ENCODE measurements at regions not wholly inside any gene's neighbourhood (a gene's known extent, or its start where the extent isn't known, plus 50 kb on each side); places are given as distances from the start of the nearest gene placed in this dataset.

DNA sequence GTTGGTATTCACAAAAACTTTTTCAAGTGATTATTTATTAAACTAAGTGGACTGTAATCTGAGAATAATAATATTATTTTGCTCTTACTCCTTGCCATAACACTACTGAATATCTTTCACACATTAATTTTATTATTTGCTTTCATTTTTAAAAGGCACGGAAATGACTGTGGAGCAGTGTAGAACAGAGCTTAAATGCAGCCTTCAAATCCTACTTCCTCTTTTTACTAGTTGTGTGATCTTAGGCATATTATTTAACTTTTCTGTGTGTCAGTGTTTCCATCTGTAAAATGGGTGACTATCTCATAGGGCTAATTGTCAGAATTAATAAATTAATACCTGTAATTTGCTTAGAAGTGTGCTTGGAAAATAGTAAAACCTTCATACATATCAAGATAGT lies 55.5 kb upstream of the SLC8A1 start:
- ATAC-seq (no peak), DNase-seq (no peak)
- intact Hi-C loops (cut with DNase I, micrococcal nuclease), result no loop called here

- intact Hi-C loops (cut with DNase I, micrococcal nuclease), result no loop called here
- ATAC-seq, result no peak
- DNase-seq, result no peak
Measured at GRCh38 chr2:40510304-40510703, 58.4 kb upstream of the SLC8A1 start.

DNA sequence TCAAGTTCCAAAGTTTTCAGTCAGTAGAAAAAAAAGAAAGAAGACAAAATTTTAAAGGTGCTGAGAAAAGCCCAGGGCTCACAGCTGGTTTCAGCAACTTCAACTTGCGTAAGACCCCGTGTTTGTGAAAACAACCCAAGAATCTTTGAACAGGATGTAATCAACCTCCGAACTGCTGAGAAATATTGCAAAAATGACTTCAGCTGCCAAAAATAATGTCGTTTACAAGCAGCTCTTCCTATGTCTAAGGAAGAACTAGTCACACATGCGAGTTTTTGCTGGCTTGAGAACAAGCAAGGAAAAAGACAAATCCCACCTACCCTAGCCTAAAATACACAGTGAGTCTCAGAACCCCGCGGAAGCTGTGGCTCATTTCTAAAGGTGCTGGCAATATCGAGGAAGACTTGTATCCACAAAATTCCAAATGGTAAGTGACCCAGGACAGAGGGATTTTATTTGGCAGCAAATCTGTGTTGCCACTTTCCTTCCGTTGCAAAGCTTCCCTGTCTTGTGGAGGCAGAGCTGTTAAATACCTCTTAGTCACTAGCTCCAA lies 59.8 kb upstream of the SLC8A1 start:
- DNase-seq (no peak), ATAC-seq (no peak)
- intact Hi-C loops (cut with DNase I, micrococcal nuclease), result no loop called here

- intact Hi-C loops (cut with DNase I, micrococcal nuclease), result no loop called here
- ATAC-seq (no peak), DNase-seq (no peak)
Measured at GRCh38 chr2:40512256-40512655, 60.4 kb upstream of the SLC8A1 start.

DNA sequence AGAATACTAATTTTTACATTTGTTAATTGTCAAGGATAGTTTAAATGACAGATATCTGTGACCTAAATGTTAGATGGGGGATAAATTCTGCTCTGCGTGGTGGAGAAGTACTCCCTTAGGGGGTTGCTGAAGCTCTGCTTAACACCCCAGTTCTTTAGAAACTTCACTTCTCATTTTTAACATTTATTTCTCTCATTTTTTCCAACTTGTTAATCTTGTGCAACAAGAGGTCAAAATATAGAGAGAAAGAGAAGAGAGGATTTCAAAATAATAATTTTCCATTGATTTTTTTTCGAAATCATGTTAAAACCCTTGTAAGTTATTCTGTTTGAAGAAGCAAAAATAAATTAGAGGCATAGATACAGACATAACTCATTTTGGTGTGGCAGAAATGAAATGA lies 61.3 kb upstream of the SLC8A1 start:
- intact Hi-C loops (cut with DNase I, micrococcal nuclease), result no loop called here
- no peak for DNase-seq
- no peak for ATAC-seq

- ATAC-seq (no peak), DNase-seq (no peak)
- intact Hi-C loops (cut with DNase I, micrococcal nuclease), result no loop called here
Measured at GRCh38 chr2:40516604-40517003, 64.7 kb upstream of the SLC8A1 start.

- no peak for DNase-seq
- ATAC-seq, result no peak
- intact Hi-C loops (cut with DNase I, micrococcal nuclease), result no loop called here
Measured at GRCh38 chr2:40528564-40528963, 76.7 kb upstream of the SLC8A1 start.

GRCh38 chr2:40531359-40531758 lies 79.5 kb upstream of the SLC8A1 start:
- intact Hi-C loops (cut with DNase I, micrococcal nuclease), result no loop called here
- ATAC-seq, result no peak
- no peak for DNase-seq

GRCh38 chr2:40534528-40534927 lies 82.6 kb upstream of the SLC8A1 start:
- DNase-seq (no peak), ATAC-seq (no peak)
- intact Hi-C loops (cut with DNase I, micrococcal nuclease), result no loop called here

DNA sequence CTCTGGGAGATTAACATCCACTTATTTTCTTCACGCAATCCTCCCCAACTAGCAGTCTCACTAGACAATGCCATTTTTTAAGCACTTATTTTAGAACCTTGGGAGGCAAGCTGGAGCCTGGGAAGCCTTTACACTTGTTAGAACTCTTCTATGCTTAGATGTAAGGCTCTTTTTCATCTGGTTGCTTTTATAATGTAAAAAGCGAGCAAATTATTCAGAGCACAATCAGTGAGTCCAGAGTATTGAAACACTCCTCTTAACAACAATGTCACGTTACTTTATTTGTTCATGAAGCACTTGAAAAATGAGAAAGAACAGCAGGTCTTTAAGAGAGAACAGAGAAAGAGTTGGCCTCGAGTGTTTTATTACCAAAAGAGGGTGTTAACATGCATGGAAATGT lies 84.1 kb upstream of the SLC8A1 start:
- no peak for DNase-seq
- intact Hi-C loops (cut with DNase I, micrococcal nuclease), result no loop called here
- no peak for ATAC-seq

DNA sequence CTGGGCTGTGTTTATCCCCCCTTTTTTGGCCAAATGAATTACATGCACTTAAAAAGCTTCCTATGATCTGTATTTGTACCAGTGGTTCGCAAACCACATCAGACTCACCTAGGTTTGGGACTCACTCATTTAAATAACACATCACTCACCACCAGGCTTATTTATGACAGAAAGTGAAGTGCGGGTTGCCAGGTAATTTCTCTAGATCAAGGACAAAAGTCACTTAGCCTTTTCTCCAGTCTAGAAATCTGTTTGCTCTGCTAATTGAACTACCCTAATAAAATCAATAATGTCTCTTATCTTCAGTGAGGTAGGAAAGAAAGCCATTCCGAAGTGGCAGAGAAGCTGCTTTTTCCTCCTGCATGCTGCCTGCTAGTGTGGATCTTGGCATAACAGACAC lies 88.1 kb upstream of the SLC8A1 start:
- DNase-seq (no peak), ATAC-seq (no peak)
- intact Hi-C loops (cut with DNase I, micrococcal nuclease), result no loop called here

- DNase-seq, result no peak
- no peak for ATAC-seq
- intact Hi-C loops (cut with DNase I, micrococcal nuclease), result no loop called here
Measured at GRCh38 chr2:40543381-40543780, 91.5 kb upstream of the SLC8A1 start.

DNA sequence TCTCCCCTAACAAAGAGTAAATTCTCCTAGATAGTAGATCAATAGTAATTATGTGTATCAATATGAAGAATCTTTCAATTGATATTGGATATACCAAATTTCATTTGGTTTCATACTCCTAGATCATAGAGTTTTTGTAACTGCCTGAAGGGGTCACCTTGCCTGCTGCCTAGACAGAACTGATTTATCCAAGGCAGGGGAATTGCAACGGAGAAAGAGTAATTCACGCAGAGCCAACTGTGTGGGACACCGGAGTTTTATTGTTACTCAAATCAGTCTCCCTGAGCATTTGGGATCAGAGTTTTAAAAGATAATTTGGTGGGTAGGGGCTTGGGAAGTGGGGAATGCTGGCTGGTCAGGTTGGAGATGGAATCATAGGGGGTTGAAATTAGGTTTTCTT lies 92.2 kb upstream of the SLC8A1 start:
- no peak for DNase-seq
- intact Hi-C loops (cut with DNase I, micrococcal nuclease), result no loop called here
- no peak for ATAC-seq

DNA sequence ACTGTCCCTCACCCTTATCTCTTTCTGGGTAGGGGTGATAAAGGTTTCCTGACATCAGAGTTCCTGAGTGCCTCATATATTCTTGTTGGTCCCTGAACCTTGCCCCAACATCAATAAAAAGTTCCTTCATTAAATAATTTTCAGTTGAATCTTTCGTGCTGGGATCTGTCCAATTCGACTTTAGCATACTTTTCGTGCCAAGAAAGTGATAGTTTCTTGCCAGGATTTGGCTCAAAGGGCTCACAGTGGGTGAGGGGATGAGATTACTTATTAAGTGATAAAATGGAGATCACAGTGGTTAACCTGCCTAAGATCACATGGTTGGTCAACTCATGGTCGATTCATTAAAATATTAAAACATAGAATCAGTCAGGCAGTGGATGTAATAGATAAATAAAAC lies 93.8 kb upstream of the SLC8A1 start:
- no peak for ATAC-seq
- DNase-seq, result no peak

GRCh38 chr2:40546439-40547191 lies 94.7 kb upstream of the SLC8A1 start:
- DNase-seq (no peak), ATAC-seq (no peak)
- intact Hi-C loops (cut with DNase I, micrococcal nuclease), result no loop called here

More for the DNA sequence above, 93.8 kb upstream of the SLC8A1 start:
- intact Hi-C loops (cut with DNase I, micrococcal nuclease), result no loop called here

DNA sequence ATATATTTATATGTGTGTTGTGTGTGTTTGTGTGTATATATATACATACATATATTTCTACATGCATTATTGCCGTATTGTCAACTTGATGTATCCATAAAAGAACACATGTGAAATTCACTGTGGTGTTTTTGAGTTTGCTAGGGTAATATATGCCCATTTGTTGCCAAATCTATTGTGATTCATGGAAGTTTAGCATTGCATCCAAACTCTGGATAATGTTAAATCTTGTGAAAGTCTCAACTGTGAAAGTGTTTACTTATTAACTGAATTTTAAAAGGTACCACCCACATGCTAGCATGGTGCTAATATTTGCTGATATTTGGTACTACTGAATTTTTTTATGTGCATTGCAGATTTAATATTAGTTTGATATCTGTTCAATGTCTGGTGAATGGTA lies 96.6 kb upstream of the SLC8A1 start:
- ATAC-seq, result no peak
- DNase-seq, result no peak
- intact Hi-C loops (cut with DNase I, micrococcal nuclease), result no loop called here

DNA sequence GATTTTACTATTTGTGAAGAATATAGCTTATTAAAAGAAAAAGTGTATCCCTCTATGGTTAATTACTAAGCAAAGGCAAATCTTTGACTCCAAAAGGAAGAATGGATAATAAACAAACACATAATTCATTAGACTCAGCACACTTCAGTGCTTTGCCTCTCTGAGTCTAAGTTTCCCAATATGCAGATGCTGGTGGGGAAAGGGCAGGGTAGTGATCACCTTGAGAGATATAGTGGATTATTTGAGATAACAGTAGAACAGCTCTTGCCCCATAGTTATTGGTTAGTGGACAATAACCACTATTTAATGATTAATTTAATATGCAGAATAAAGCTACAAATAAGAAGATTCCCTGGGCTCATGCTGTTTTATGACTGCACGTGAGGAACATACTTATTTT lies 98.2 kb upstream of the SLC8A1 start:
- intact Hi-C loops (cut with DNase I, micrococcal nuclease), result loop anchor here in 1 of 2 donors (5.0 kb wide), 1 partner anchor 638 kb away; no protein-coding TSS in a partner anchor
- ATAC-seq, result no peak
- no peak for DNase-seq

GRCh38 chr2:40551081-40551480 lies 99.2 kb upstream of the SLC8A1 start:
- intact Hi-C loops (cut with DNase I, micrococcal nuclease), result loop anchor here in 1 of 2 donors (5.0 kb wide), 1 partner anchor 639 kb away; no protein-coding TSS in a partner anchor
- ATAC-seq (no peak), DNase-seq (no peak)

DNA sequence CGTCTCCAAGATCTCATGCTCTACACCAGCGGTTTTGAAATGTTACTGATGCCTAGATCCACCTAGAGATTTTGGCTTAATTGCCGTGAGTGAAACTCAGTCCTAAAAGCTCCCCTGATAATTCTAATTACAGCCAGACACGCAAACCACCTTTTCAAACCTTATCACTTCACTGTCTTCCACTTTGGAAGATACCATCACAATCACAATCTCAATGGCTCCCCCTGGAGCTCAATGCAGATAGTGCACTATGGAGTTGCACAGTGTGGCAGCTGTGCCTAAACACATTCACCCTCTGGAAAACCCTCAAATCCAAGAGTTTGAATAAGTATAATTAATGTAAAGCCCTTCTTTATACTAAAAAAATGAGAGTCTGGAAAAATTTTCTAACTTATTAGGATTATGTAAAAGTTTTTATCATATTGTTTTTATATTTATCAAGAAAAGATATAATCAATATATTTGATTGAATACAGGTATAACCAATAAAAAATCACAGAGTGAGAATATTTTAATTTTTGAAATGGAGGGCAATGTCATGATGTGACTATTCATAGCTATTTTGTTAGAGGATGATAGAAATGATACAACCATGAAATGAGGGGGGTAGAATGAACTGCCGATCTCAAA lies 102.9 kb upstream of the SLC8A1 start:
- DNase-seq (peak; percentile 33 to 67), ATAC-seq (peak; percentile 59)
- intact Hi-C loops (cut with DNase I, micrococcal nuclease), result loop anchor here in 1 of 2 donors (5.0 kb wide), 1 partner anchor 642 kb away; no protein-coding TSS in a partner anchor

DNA sequence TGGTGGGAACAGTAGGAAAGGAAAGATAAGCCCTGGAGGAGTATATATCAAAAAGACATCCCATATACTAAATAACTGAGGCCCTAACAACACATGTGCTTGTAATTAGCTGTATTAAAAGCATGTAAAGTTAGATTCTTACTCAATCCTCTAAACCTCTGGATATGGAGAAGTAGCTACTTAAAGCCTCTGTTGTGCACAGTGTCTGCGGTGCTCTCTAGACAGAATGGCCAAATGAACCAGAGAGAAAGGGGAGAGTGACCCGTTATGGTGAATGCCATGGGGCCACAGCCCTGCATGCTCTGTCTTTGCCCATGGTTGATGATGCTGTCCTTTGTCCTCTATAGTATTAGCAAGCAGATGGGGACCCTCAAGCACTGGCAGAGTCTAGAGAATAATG lies 104.4 kb upstream of the SLC8A1 start:
- intact Hi-C loops (cut with DNase I, micrococcal nuclease), result no loop called here
- ATAC-seq (no peak), DNase-seq (no peak)

All from left colon (tissue), 2 donors.